HEK293 (cell line): ENCODE measurements at regions not wholly inside any gene's neighbourhood (a gene's known extent, or its start where the extent isn't known, plus 50 kb on each side); places are given as distances from the start of the nearest gene placed in this dataset.

ENCODE experiments used
- BCL6B ChIP-seq: fragments of 450-650 bp; formaldehyde crosslinking; IDR thresholded peaks from 2 replicates; pipeline ENCODE4 v1.5.1; 2017; ENCODE audit warnings: missing biosample characterization, missing genetic modification characterization
- CTCF ChIP-seq: fragments of 450-650 bp; formaldehyde crosslinking; IDR thresholded peaks from 2 replicates; pipeline ENCODE4 v1.5.1; 2016; ENCODE audit warnings: missing biosample characterization, missing genetic modification characterization
- PRDM1 ChIP-seq: fragments of 450-650 bp; formaldehyde crosslinking; IDR thresholded peaks from 2 replicates; pipeline ENCODE4; 2016; ENCODE audit warnings: missing biosample characterization, missing genetic modification characterization
- PRDM6 ChIP-seq: fragments of 450-650 bp; formaldehyde crosslinking; IDR thresholded peaks from 2 replicates; pipeline ENCODE4 v1.5.1; 2017; ENCODE audit warnings: missing biosample characterization, missing genetic modification characterization
- REST ChIP-seq: fragments of 450-650 bp; formaldehyde crosslinking; IDR thresholded peaks from 2 replicates; pipeline ENCODE4 v1.5.1; 2016; ENCODE audit warnings: missing biosample characterization, missing genetic modification characterization
- TRIM28 ChIP-seq: IDR thresholded peaks from 2 replicates; pipeline ENCODE4 v1.6.1; 2011; ENCODE audit warnings: low read length, control low read depth, borderline replicate concordance
- YY1 ChIP-seq: fragments of 450-650 bp; formaldehyde crosslinking; IDR thresholded peaks from 2 replicates; pipeline ENCODE4 v1.5.1; 2018; ENCODE audit warnings: missing biosample characterization, missing genetic modification characterization
- ZNF146 ChIP-seq: fragments of 450-650 bp; formaldehyde crosslinking; IDR thresholded peaks from 2 replicates; pipeline ENCODE4 v1.5.1; 2016; ENCODE audit warnings: missing biosample characterization, missing genetic modification characterization
- ZNF280D ChIP-seq: fragments of 450-650 bp; formaldehyde crosslinking; IDR thresholded peaks from 2 replicates; pipeline ENCODE4 v1.5.1; 2016; ENCODE audit warnings: missing biosample characterization, missing genetic modification characterization
- ZNF548 ChIP-seq: fragments of 450-650 bp; formaldehyde crosslinking; IDR thresholded peaks from 2 replicates; pipeline ENCODE4 v1.5.1; 2016; ENCODE audit warnings: missing biosample characterization, missing genetic modification characterization
- ZNF596 ChIP-seq: fragments of 450-650 bp; IDR thresholded peaks from 2 replicates; pipeline ENCODE4 v1.5.0; 2018; ENCODE audit warnings: missing biosample characterization, mild to moderate bottlenecking, missing genetic modification characterization, moderate library complexity
- ZSCAN18 ChIP-seq: fragments of 450-650 bp; formaldehyde crosslinking; IDR thresholded peaks from 2 replicates; pipeline ENCODE4 v1.5.1; 2016; ENCODE audit warnings: missing biosample characterization, missing genetic modification characterization

GRCh38 chr10:43857206-43857930, 208.7 kb upstream of the ZNF32 start:
- TF ChIP-seq ZNF548 (tag by site-specific recombination): no peak
- TF ChIP-seq REST (tag by site-specific recombination): no peak
- TF ChIP-seq CTCF (tag by site-specific recombination): no peak
- no peak for TF ChIP-seq BCL6B (tag by site-specific recombination)
- no peak for TF ChIP-seq ZNF146 (tag by site-specific recombination)
- TF ChIP-seq ZNF280D (tag by site-specific recombination): no peak
- no peak for TF ChIP-seq PRDM1 (tag by site-specific recombination)
- no peak for TF ChIP-seq PRDM6 (tag by site-specific recombination)
- no peak for TF ChIP-seq ZSCAN18 (tag by site-specific recombination)
- no peak for TF ChIP-seq ZNF596 (tag by site-specific recombination)
- no peak for TF ChIP-seq TRIM28
- no peak for TF ChIP-seq YY1 (tag by site-specific recombination)
